Esophagus muscularis mucosa (tissue), 4 donors: ENCODE measurements at regions not wholly inside any gene's neighbourhood (a gene's known extent, or its start where the extent isn't known, plus 50 kb on each side); places are given as distances from the start of the nearest gene placed in this dataset.
A peak's percentile ranks its signal among the peaks of the same experiment; 100 is the strongest.

Experiments
- DNase-seq: peaks from one replicate; pipeline ENCODE4 v3.0.0-alpha.2; 2017; ENCODE audit errors: extremely low spot score
- H3K27ac ChIP-seq, 4 donors: fragments of 200-600 bp; sonication (generic); replicated peaks in 1 of 4; 1 replicate in 3 of 4; 2 replicates in 1 of 4; pipeline ENCODE4 v1.5.1; 2016 to 2019; ENCODE audit warnings: mild to moderate bottlenecking in 1 of 4
- H3K27me3 ChIP-seq, 4 donors: fragments of 200-600 bp; sonication (generic); one replicate each; pipeline versions ENCODE4 v1.5.1 to v1.6.0; 2016 to 2019
- H3K36me3 ChIP-seq, 4 donors: fragments of 200-600 bp; sonication (generic); one replicate each; pipeline ENCODE4 v1.5.1; 2016 to 2019
- H3K4me1 ChIP-seq, 4 donors: fragments of 200-600 bp; sonication (generic); one replicate each; pipeline ENCODE4 v1.5.1; 2016 to 2019
- H3K4me3 ChIP-seq, 4 donors: fragments of 200-600 bp; sonication (generic); 1 replicate in 2 of 4; 2 replicates in 2 of 4; pipeline ENCODE4 v1.5.1; 2016 to 2019; ENCODE audit warnings: mild to moderate bottlenecking in 4 of 4, moderate library complexity in 1 of 4
- H3K9me3 ChIP-seq, 4 donors: fragments of 200-600 bp; sonication (generic); 1 replicate in 3 of 4; 2 replicates in 1 of 4; pipeline ENCODE4 v1.5.1; 2016 to 2019
- CTCF ChIP-seq, 3 experiments: fragments of 200-600 bp in 2 of 3; fragments of 450-650 bp in 1 of 3; sonication (generic) in 2 of 3; IDR thresholded peaks; one replicate each; pipeline ENCODE4 v1.5.1; 2017 to 2019; ENCODE audit warnings: antibody characterized with exemption in 3 of 3, mild to moderate bottlenecking in 2 of 3, moderate library complexity in 1 of 3
- EP300 ChIP-seq: sonication (generic); formaldehyde crosslinking; IDR thresholded peaks from one replicate; pipeline ENCODE4 v1.6.1; 2017; ENCODE audit warnings: antibody characterized with exemption
- POLR2A ChIP-seq: fragments of 450-650 bp; IDR thresholded peaks from one replicate; pipeline ENCODE4 v1.6.1; 2017; ENCODE audit warnings: antibody characterized with exemption, moderate library complexity, mild to moderate bottlenecking, low read depth
- POLR2AphosphoS5 ChIP-seq, 2 donors: sonication (generic); formaldehyde crosslinking; IDR thresholded peaks; one replicate each; pipeline ENCODE4 v1.6.1; 2017; ENCODE audit warnings: antibody characterized with exemption in 2 of 2
- WGBS: methylation state at CpG from one replicate; pipeline ENCODE4 v1.1.5; 2018; 5-methylcytosine and 5-hydroxymethylcytosine counted together
- intact Hi-C: fragments of 100-400 bp; cut with DNase I; formaldehyde crosslinking; loops from one replicate; pipeline ENCODE4 v1.15.1; 2023

DNA sequence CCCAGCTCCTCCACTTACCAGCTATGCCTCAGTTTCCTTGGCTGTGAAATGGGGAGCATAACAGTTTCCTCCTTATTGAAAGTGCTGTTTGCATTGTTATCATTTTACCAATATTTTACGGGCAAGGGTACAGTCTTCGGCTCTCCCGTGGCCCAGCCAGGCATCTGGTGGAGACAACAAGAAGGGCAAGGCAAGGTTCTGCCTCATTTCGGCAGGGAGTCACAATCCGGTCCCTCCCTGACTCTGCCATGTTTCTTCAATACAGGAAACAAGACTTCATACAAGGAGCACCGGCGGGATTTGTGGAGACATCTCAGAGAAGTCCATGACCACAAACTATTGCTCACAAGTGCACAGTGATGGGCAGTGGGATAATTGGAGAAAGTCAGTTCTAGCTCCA lies 174.0 kb downstream of the FGF18 start:
- intact Hi-C loops = no loop called here
- Histone ChIP-seq H3K27me3 (peaks cover 0 to 29% (median 3%) of the 10 kb centered on the region in 4 donors), H3K4me3 (no peak overlapping the region), H3K27ac (no peak overlapping the region), H3K9me3 (no peaks in the 10 kb centered on the region), H3K4me1 (peaks cover 0 to 13% (median 7%) of the 10 kb centered on the region in 4 donors), H3K36me3 (no peaks in the 10 kb centered on the region)
- DNase-seq = no peak
- TF ChIP-seq POLR2A = no peak
- TF ChIP-seq POLR2AphosphoS5 (IDR thresholded peaks at IDR 0.05) = no peak
- no peak for TF ChIP-seq EP300
- no peak for TF ChIP-seq CTCF (IDR thresholded peaks at IDR 0.05)
- 98% methylated on average over 7 of the region's 7 CpGs for WGBS

- Histone ChIP-seq H3K27ac (no peak overlapping the region), H3K36me3 (no peaks in the 10 kb centered on the region), H3K27me3 (peaks cover 0 to 29% (median 3%) of the 10 kb centered on the region in 4 donors), H3K4me3 (no peak overlapping the region), H3K4me1 (peaks cover 0 to 13% (median 7%) of the 10 kb centered on the region in 4 donors), H3K9me3 (no peaks in the 10 kb centered on the region)
- TF ChIP-seq CTCF (IDR thresholded peaks at IDR 0.05) (no peak), EP300 (no peak), POLR2A (no peak), POLR2AphosphoS5 (IDR thresholded peaks at IDR 0.05) (no peak)
- intact Hi-C loops = no loop called here
- WGBS = 100% methylated on average over 1 of the region's 2 CpGs
- DNase-seq = no peak
Measured at GRCh38 chr5:171593976-171594375, 174.5 kb downstream of the FGF18 start.

DNA sequence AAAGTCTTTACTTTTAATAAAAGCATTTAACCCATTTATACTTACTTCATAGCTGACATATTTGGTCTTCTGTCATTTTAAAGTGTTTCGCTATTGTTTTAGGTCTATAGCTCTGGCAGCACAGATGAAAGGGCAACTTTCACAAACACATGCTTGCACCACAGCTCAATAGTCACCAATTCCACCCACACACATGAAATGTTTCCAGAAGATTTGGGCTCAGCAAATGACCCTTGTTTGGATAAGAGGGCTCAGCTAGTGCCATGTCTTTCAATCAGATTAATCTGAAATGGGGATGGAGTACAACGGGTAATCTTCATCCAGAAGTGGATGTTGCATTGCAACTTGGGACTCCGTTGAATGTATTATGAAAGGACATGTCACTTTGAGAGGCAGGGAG lies 176.0 kb downstream of the FGF18 start:
- Histone ChIP-seq H3K4me1 (peaks cover under 1 to 13% (median 7%) of the 10 kb centered on the region in 4 donors), H3K36me3 (no peaks in the 10 kb centered on the region), H3K4me3 (no peak overlapping the region), H3K27me3 (peaks cover 0 to 41% (median 3%) of the 10 kb centered on the region in 4 donors), H3K27ac (no peak overlapping the region), H3K9me3 (no peaks in the 10 kb centered on the region)
- intact Hi-C loops = no loop called here
- DNase-seq = no peak
- WGBS = 77% methylated on average over 3 of the region's 3 CpGs
- no peak for TF ChIP-seq POLR2AphosphoS5 (IDR thresholded peaks at IDR 0.05)
- no peak for TF ChIP-seq CTCF (IDR thresholded peaks at IDR 0.05)
- no peak for TF ChIP-seq POLR2A
- TF ChIP-seq EP300 = no peak

DNA sequence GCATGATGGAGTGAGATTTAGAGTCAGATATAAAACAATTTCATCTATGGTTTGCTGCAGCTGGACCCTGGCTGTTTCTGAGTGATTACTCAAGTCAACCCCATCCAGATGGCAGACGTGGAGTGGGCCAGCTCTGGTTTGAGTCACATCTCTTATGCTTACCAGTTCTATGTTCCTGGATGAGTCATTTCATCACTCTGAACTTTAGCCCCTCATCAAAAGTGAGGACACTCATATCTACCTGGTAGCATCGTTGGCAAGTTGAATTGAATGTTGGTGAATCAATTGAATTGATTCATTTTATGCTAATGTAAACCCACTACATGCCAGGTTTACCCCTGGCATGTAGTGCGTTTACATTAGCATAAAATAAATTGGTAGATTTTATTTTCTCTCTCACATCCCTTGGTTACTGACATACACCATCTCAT lies 176.4 kb downstream of the FGF18 start:
- no peaks in the 10 kb centered on the region for H3K9me3 ChIP-seq
- peak overlapping the region in 2 of 4 donors; percentile 34 to 35 for H3K27ac ChIP-seq
- intact Hi-C loops = no loop called here
- no peak for TF ChIP-seq CTCF (IDR thresholded peaks at IDR 0.05)
- no peak for TF ChIP-seq POLR2A
- no peak for TF ChIP-seq POLR2AphosphoS5 (IDR thresholded peaks at IDR 0.05)
- no peak for TF ChIP-seq EP300
- no peak for DNase-seq
- H3K36me3 ChIP-seq = no peaks in the 10 kb centered on the region
- peaks cover 0 to 45% (median 3%) of the 10 kb centered on the region in 4 donors for H3K27me3 ChIP-seq
- 61% methylated on average over 3 of the region's 3 CpGs for WGBS
- H3K4me3 ChIP-seq = no peak overlapping the region
- H3K4me1 ChIP-seq = peaks cover 5 to 13% (median 9%) of the 10 kb centered on the region in 4 donors

- 40% methylated on average over 18 of the region's 22 CpGs for WGBS
- TF ChIP-seq POLR2AphosphoS5 (IDR thresholded peaks at IDR 0.05) (peak; percentile 22 to 29), EP300 (no peak), CTCF (IDR thresholded peaks at IDR 0.05) (no peak), POLR2A (no peak)
- H3K27me3 ChIP-seq = peaks cover 0 to 46% (median 3%) of the 10 kb centered on the region in 4 donors
- no peaks in the 10 kb centered on the region for H3K9me3 ChIP-seq
- no peak for DNase-seq
- H3K4me3 ChIP-seq = no peak overlapping the region
- H3K36me3 ChIP-seq = no peaks in the 10 kb centered on the region
- H3K27ac ChIP-seq = peak overlapping the region in 2 of 4 donors; percentile 34 to 35
- intact Hi-C loops = no loop called here
- peaks cover 7 to 16% (median 11%) of the 10 kb centered on the region in 4 donors for H3K4me1 ChIP-seq
Measured at GRCh38 chr5:171596391-171596878, 177.0 kb downstream of the FGF18 start.
